ENCODE measurements at regions not wholly inside any gene's neighbourhood (a gene's known extent, or its start where the extent isn't known, plus 50 kb on each side); places are given as distances from the start of the nearest gene placed in this dataset.

DNA sequence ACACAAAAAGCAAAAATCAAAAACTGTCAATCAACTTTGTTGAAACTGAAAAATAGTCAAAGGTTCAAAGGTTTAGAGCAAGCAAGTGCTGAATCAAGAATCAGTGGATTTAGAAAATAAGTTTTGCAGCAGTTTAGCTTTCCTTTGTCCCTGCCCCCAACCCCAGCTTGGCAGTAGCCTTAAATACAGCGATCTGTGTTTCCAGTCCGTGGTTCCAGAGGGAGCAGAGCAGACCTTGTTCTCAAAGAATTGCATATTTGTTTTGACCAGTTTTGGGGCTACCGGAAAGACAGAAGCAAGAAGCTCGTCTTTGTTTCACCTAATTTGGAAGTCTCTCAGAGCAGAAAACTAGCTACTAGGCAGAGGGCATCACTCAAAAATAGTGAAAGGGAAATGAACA lies 57.2 kb upstream of the PRDM9 start:
- TF ChIP-seq MYC (IDR thresholded peaks at IDR 0.05; ENCODE audit: low read depth, low read length) (no peak), POLR2A (IDR thresholded peaks at IDR 0.05; ENCODE audit: low read depth, low read length) (no peak)
